SK-N-DZ (cell line): ENCODE measurements at regions not wholly inside any gene's neighbourhood (a gene's known extent, or its start where the extent isn't known, plus 50 kb on each side); places are given as distances from the start of the nearest gene placed in this dataset.

Experiments used
- DNase-seq: peaks from one replicate; pipeline ENCODE4 v3.0.0-alpha.2; 2015; ENCODE audit warnings: low spot score

GRCh38 chr7:19062216-19062615, 55.2 kb downstream of the TWIST1 start:
- no peak for DNase-seq

GRCh38 chr7:19061331-19061730, 56.1 kb downstream of the TWIST1 start:
- DNase-seq: no peak

- DNase-seq: no peak
These were observed 56.6 kb downstream of the TWIST1 start for GRCh38 chr7:19060761-19061259.

GRCh38 chr7:19056305-19056704, 61.1 kb downstream of the TWIST1 start:
- peak; percentile 56 for DNase-seq
